Prostate gland (tissue), 2 donors: ENCODE measurements at regions not wholly inside any gene's neighbourhood (a gene's known extent, or its start where the extent isn't known, plus 50 kb on each side); places are given as distances from the start of the nearest gene placed in this dataset.

ENCODE experiments used
- CTCF ChIP-seq, 4 experiments: fragments of 200-600 bp in 2 of 4; fragments of 450-650 bp in 2 of 4; sonication (generic) in 2 of 4; IDR thresholded peaks; 1 replicate in 3 of 4; 2 replicates in 1 of 4; pipeline ENCODE4 v1.5.1; 2016 to 2019; ENCODE audit warnings: antibody characterized with exemption in 4 of 4, mild to moderate bottlenecking in 2 of 4, moderate library complexity in 2 of 4
- POLR2A ChIP-seq: fragments of 450-650 bp; IDR thresholded peaks from one replicate; pipeline ENCODE4 v1.6.1; 2016; ENCODE audit warnings: antibody characterized with exemption, mild to moderate bottlenecking
- POLR2AphosphoS5 ChIP-seq: sonication (generic); formaldehyde crosslinking; IDR thresholded peaks from one replicate; pipeline ENCODE4 v1.6.1; 2017; ENCODE audit warnings: antibody characterized with exemption

- TF ChIP-seq CTCF (IDR thresholded peaks at IDR 0.05) (no peak), POLR2A (no peak), POLR2AphosphoS5 (no peak)
Observed at GRCh38 chr16:73143576-73144422, 95.9 kb upstream of the ZFHX3 start.
